GM19025 (cell line): ENCODE measurements at regions not wholly inside any gene's neighbourhood (a gene's known extent, or its start where the extent isn't known, plus 50 kb on each side); places are given as distances from the start of the nearest gene placed in this dataset.
"Not testable (repeated sequence)": the region's sequence is repeated elsewhere in the genome, so short reads cannot be mapped to it uniquely, and the experiment has no call there.

Experiments used
- ATAC-seq: cut with Tn5 transposase; IDR thresholded peaks from one replicate; pipeline ENCODE4 v1.9.1; 2021; ENCODE audit warnings: mild to moderate bottlenecking, low read depth, moderate library complexity; ENCODE audit not compliant: unreplicated experiment

- ATAC-seq: no peak
These were observed 55.3 kb upstream of the NRBF2 start for GRCh38 chr10:63077800-63078199.

GRCh38 chr10:63072951-63073350 is 60.2 kb upstream of the NRBF2 start:
- no peak for ATAC-seq

- no peak for ATAC-seq
These were observed 62.0 kb upstream of the NRBF2 start for GRCh38 chr10:63071145-63071544.

GRCh38 chr10:63069318-63069717 is 63.8 kb upstream of the NRBF2 start:
- ATAC-seq: no peak

GRCh38 chr10:63068246-63068645 is 64.9 kb upstream of the NRBF2 start:
- ATAC-seq: no peak

- no peak for ATAC-seq
These were observed 66.5 kb upstream of the NRBF2 start for GRCh38 chr10:63066606-63067005.

GRCh38 chr10:63064706-63065105 is 68.4 kb upstream of the NRBF2 start:
- no peak for ATAC-seq

- no peak for ATAC-seq
These were observed 74.9 kb upstream of the NRBF2 start for GRCh38 chr10:63058236-63058635.

- no peak for ATAC-seq
These were observed 75.6 kb upstream of the NRBF2 start for GRCh38 chr10:63057509-63057908.

- no peak for ATAC-seq
These were observed 77.4 kb upstream of the NRBF2 start for GRCh38 chr10:63055705-63056104.

- ATAC-seq: no peak
These were observed 78.1 kb upstream of the NRBF2 start for GRCh38 chr10:63054889-63055611.

GRCh38 chr10:63052083-63052482 is 81.0 kb upstream of the NRBF2 start:
- no peak for ATAC-seq

- ATAC-seq: no peak
These were observed 90.9 kb upstream of the NRBF2 start for GRCh38 chr10:63042256-63042655.

GRCh38 chr10:63033616-63034185 is 99.4 kb upstream of the NRBF2 start:
- not testable (repeated sequence) for ATAC-seq

GRCh38 chr10:63030536-63030935 is 102.6 kb upstream of the NRBF2 start:
- ATAC-seq: no peak

GRCh38 chr10:63027531-63027930 is 105.6 kb upstream of the NRBF2 start:
- no peak for ATAC-seq

GRCh38 chr10:63021225-63021624 is 111.9 kb upstream of the NRBF2 start:
- no peak for ATAC-seq

GRCh38 chr10:63013755-63014154 is 119.4 kb upstream of the NRBF2 start:
- ATAC-seq: no peak

- no peak for ATAC-seq
These were observed 120.5 kb upstream of the NRBF2 start for GRCh38 chr10:63012623-63013022.

- no peak for ATAC-seq
These were observed 122.9 kb upstream of the NRBF2 start for GRCh38 chr10:63010203-63010602.

- no peak for ATAC-seq
These were observed 124.6 kb upstream of the NRBF2 start for GRCh38 chr10:63008491-63008890.

- ATAC-seq: no peak
These were observed 126.0 kb upstream of the NRBF2 start for GRCh38 chr10:63007112-63007511.
